ENCODE measurements at regions not wholly inside any gene's neighbourhood (a gene's known extent, or its start where the extent isn't known, plus 50 kb on each side); places are given as distances from the start of the nearest gene placed in this dataset.
"Not testable (repeated sequence)": the region's sequence is repeated elsewhere in the genome, so short reads cannot be mapped to it uniquely, and the experiment has no call there.

DNA sequence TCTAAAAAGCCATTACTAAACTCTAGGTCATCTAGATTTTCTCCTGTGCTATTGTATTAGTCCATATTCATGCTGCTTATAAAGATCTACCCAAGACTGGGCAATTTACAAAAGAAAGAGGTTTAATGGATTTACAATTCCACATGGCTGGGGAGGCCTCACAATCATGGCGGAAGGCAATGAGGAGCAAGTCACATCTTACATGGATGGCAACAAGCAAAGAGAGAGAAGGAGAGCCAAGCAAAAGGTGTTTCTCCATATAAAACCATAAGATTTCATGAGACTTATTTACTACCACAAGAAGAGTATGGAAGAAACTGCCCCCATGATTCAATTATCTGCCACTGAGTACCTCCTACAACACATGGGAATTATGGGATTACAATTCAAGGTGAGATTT lies 69.6 kb upstream of the CCDC6 start:
- H3K27ac ChIP-seq, result not testable (repeated sequence)

DNA sequence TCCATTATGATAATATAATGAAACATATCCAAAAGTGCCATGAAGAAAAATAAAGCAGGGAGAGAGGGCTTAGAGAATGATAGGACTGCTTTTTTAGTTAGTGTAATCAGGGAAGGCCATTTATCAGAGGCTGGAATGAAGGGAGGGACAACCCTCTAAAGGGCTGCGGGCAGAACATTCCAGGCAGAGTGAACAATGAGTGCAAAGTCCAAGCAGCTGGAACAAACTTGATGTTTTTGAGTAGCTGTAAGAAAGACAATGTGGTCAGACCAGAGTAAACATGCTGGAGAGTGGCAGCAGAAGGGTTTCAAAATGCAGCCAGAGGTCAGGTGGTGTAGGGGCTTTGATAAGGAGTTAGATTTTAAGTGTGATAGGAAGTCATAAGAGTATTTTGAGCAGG lies 65.6 kb upstream of the CCDC6 start:
- TF ChIP-seq, protein P1, sequence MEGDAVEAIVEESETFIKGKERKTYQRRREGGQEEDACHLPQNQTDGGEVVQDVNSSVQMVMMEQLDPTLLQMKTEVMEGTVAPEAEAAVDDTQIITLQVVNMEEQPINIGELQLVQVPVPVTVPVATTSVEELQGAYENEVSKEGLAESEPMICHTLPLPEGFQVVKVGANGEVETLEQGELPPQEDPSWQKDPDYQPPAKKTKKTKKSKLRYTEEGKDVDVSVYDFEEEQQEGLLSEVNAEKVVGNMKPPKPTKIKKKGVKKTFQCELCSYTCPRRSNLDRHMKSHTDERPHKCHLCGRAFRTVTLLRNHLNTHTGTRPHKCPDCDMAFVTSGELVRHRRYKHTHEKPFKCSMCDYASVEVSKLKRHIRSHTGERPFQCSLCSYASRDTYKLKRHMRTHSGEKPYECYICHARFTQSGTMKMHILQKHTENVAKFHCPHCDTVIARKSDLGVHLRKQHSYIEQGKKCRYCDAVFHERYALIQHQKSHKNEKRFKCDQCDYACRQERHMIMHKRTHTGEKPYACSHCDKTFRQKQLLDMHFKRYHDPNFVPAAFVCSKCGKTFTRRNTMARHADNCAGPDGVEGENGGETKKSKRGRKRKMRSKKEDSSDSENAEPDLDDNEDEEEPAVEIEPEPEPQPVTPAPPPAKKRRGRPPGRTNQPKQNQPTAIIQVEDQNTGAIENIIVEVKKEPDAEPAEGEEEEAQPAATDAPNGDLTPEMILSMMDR (conservative IDR thresholded peaks at IDR 0.05), result no peak
- peak overlapping the region; percentile 30 for H3K27ac ChIP-seq

DNA sequence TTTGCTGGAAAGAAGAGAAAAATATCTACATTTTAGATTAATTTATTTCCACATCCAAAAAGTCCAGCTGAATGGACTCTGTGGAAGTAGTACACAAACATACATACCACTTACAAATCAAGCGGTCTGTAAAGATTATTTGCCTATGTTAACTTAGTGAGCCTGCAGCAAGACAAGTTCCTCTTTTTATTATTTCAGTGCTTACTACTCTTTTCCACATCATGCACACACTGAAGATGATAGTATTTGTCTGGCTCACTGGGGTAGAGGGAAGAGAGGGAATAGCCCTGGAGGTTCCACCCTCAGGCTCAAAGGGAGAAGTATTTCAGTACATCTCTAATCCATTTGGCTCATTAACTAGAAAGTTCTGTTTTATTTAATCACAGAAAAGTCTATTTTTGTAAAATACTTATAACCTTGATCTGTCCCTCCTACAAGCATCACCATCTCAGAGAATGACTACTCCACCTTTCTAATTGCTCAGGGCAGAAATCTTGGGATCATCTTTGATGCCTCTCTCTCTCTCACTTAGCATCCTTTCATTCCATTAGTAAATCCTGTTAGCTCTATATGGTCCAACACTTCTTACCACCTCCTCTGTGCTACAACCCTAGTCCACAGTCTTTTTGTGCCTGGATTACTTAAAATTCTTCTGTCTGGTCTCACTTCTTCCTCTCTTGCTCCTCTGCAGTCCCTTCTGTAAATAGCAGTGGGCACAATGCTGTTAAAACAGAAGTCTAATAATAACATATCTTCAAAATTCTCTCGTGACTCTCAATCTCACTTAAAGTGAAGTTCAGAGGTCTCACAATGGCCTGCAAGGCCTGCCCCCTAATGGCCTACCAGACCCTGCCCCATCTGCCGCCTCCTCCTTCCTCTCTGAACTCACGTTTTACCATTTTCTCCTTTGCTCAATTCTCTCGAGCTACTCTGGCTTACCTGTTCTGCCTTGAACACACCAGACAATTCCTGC lies 64.3 kb upstream of the CCDC6 start:
- H3K27ac ChIP-seq, result no peak overlapping the region
- TF ChIP-seq, protein P1 (conservative IDR thresholded peaks at IDR 0.05), result no peak

DNA sequence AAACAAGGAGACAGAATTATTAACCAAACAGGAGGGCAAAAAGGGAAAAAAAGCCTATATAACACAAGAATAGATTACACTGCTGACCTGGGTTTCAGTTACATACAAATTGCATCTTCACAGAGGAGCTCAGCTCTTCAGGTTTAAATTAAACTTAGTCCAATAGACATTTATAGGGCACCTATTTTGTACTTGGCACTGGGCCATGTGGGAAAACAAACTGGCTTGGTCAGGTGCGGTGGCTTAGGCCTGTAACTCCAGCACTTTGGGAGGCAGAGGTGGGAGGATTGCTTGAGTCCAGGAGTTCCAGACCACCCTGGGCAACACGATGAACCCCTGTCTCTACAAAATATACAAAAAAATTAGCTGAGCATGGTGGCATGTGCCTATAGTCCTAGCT lies 62.3 kb upstream of the CCDC6 start:
- TF ChIP-seq, protein P1 (conservative IDR thresholded peaks at IDR 0.05), result no peak
- no peak overlapping the region; the same call in 1 of the 2 replicates for H3K27ac ChIP-seq

DNA sequence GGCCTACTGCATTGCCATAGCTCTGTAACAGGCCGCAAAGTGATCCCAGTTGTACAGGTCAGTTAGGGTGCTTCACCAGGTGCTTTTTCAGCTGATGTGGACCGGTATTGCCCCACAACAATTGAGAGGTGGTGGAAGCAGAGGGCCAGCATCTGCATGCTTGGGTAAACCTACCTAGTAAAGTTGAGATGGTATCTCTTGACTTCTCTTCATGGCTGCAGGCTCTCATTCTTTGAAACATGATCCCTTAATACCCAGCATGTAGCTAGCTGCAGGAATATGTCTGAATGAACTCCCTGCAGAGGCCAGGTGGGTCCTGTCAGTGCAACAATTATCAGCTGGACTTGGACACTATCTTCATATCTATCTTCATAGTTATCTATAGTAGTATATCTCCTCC lies 60.7 kb upstream of the CCDC6 start:
- peak overlapping the region; percentile 73 for H3K27ac ChIP-seq
- TF ChIP-seq, protein P1 (conservative IDR thresholded peaks at IDR 0.05), result no peak

DNA sequence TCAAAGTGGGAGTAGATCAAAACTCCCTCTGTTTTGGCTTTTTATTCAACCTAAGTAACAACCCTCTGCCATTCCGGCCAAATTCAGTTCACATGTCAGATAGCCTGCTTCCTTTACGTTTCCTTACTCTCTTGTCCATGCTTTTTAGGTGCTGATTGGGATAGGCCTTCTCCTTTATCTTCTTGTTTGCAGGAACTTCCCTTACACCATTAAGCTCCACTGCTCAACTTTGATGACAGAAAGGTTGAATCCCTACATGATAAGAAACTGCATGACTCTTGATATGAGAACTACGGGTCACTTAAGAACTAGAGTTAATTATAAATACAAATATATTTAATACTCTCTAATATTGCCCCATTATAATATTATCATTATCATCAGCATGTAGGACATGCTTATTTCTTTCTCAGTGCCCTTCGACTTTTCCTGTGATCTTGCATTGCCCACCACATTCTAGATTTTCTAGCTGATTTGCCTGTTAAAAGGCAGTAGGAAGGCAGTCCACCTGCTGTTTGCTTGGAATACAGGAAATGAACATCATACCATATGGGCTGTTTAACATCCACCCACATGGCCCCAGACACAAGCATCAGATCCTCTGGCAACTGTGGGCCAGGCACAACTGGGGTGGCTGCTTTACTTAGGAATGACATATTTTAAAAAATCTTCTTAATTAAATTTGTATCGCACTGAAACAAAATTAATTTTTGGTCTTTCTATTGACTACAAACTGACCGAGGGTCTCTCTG lies 59.7 kb upstream of the CCDC6 start:
- peak overlapping the region; percentile 73 for H3K27ac ChIP-seq
- TF ChIP-seq, protein P1 (conservative IDR thresholded peaks at IDR 0.05), result no peak

DNA sequence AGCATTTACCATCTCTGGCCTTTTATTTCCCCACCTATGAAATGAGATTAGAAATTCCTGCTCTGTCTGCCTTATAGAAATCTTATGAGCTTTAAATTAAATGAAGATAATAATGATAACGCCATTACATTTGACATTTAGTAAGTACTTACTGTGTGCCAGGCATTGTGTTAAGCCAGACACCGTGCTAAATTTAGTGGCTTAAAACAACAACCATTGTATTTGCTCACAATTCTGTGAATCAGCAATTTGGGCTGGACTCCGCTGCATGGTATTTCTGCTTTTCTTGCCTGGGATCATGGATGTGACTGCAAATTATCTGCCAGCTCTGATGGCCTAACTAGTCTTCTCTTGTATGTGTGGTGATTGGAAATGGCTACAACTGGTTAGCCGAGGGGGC lies 56.4 kb upstream of the CCDC6 start:
- TF ChIP-seq, protein P1 (conservative IDR thresholded peaks at IDR 0.05), result no peak

More for the DNA sequence above, 56.4 kb upstream of the CCDC6 start:
- no peak overlapping the region for H3K27ac ChIP-seq

All from VCaP (cell line).